Kidney epithelial cell (primary cell): ENCODE measurements at regions not wholly inside any gene's neighbourhood (a gene's known extent, or its start where the extent isn't known, plus 50 kb on each side); places are given as distances from the start of the nearest gene placed in this dataset.

ENCODE experiments used
- DNase-seq: peaks from one replicate; pipeline ENCODE4 v3.0.0-alpha.2; 2010; ENCODE audit warnings: low read depth
- H3K27me3 ChIP-seq: 2 replicates; pipeline ENCODE4 v1.6.0; 2011; ENCODE audit warnings: low read length; ENCODE audit not compliant: control insufficient read depth, insufficient read depth
- H3K36me3 ChIP-seq: 2 replicates; pipeline ENCODE4 v1.5.1; 2011; ENCODE audit warnings: low read length; ENCODE audit not compliant: control insufficient read depth, insufficient read depth
- H3K4me3 ChIP-seq: 2 replicates; pipeline ENCODE4 v1.5.1; 2011; ENCODE audit warnings: low read depth, mild to moderate bottlenecking, control low read depth, low read length
- TF ChIP-seq, protein P1 (sequence below): IDR thresholded peaks from 2 replicates; pipeline ENCODE4 v1.5.1; 2011; ENCODE audit warnings: mild to moderate bottlenecking, moderate library complexity, low read length, control low read depth, inconsistent platforms; ENCODE audit not compliant: insufficient read depth, poor library complexity, severe bottlenecking

DNA sequence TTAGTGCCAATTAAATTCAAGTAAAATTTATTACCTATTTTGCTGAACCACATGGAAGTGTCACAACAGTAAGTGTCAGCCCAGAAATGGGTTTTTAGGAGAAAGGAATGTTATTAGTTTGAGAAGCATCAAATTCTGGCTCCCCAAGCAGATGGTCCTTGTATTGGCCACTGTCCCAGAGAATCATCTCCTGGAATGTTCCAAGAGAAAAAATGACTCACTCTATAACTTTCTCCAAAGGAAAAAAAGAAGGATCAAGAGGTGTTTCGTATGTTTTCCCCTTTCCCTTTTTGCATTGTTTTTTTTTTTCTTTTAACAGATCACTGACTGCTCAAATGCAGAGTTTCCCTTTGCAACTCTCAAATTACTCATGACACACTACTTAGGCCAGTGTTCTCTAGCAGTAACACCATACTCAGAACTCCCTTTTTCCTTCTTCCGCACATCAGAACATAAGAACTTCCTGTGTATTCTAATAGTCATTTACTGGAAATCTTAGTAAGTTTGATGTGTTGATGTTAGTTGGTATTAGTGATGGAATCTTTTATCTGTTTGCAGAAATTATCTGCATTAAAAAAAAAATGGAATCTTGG lies 390.3 kb downstream of the GPD2 start:
- Histone ChIP-seq H3K36me3 (no peaks in the 10 kb centered on the region), H3K27me3 (no peaks in the 10 kb centered on the region), H3K4me3 (no peak overlapping the region)
- TF ChIP-seq, protein P1, sequence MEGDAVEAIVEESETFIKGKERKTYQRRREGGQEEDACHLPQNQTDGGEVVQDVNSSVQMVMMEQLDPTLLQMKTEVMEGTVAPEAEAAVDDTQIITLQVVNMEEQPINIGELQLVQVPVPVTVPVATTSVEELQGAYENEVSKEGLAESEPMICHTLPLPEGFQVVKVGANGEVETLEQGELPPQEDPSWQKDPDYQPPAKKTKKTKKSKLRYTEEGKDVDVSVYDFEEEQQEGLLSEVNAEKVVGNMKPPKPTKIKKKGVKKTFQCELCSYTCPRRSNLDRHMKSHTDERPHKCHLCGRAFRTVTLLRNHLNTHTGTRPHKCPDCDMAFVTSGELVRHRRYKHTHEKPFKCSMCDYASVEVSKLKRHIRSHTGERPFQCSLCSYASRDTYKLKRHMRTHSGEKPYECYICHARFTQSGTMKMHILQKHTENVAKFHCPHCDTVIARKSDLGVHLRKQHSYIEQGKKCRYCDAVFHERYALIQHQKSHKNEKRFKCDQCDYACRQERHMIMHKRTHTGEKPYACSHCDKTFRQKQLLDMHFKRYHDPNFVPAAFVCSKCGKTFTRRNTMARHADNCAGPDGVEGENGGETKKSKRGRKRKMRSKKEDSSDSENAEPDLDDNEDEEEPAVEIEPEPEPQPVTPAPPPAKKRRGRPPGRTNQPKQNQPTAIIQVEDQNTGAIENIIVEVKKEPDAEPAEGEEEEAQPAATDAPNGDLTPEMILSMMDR = no peak
- DNase-seq = peak; percentile 23

GRCh38 chr2:156834431-156834830 lies 398.3 kb downstream of the GPD2 start:
- H3K36me3 ChIP-seq = no peaks in the 10 kb centered on the region
- no peak overlapping the region for H3K4me3 ChIP-seq
- TF ChIP-seq, protein P1 = no peak
- H3K27me3 ChIP-seq = no peaks in the 10 kb centered on the region
- no peak for DNase-seq

DNA sequence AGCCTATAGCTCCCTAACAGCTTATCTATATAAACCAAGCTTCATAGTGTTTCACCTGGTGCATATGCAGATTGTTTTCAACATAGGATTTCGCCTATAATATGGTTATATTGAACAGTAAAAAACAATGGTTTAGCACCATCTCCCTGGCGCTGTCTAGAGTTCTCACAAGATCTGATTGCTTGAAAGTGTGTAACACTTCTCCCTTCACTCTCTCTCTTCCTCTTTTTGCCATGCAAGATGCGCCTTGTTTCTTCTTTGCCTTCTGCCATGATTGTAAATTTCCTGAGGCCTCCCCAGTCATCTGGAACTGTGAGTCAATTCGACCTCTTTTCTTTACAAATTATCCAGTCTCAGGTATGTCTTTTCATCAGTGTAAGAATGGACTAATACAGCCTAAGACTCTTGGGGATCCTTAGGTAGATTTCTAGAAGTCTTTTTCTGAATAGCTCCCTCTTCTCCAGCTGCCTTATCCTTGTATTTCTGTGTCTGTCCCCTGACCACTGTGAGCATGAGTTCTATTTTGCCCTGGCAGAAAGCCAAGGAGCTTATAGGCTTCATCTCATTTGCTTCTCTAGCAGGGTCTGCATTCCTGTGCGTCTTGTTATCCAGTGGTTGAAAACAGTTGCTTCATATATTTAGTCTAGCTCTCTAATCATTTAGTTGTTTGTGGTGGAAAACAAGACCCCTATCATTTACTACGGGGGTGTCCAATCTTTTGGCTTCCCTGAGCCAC lies 401.6 kb downstream of the GPD2 start:
- Histone ChIP-seq H3K27me3 (no peaks in the 10 kb centered on the region), H3K36me3 (no peaks in the 10 kb centered on the region), H3K4me3 (no peak overlapping the region)
- TF ChIP-seq, protein P1 = no peak
- DNase-seq = no peak

DNA sequence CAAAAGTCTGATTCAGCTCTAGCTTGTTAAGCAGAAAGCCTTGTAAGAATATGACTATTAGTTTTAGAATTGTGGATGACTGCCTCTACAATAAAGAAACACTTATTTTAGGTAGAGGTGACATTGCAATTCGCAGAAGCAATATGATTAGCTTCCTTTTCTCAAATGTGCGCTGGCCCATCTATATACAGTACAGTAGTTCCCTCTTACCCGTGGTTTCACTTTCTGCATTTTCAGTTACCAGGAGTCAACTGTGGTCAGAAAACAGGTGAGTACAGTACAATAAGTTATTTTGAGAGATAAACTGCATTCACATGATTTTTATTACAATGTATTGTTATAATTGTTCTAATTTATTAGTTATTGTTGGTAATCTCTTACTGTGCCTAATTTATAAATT lies 405.1 kb downstream of the GPD2 start:
- DNase-seq = no peak
- no peak overlapping the region for H3K4me3 ChIP-seq
- no peaks in the 10 kb centered on the region for H3K27me3 ChIP-seq
- no peaks in the 10 kb centered on the region for H3K36me3 ChIP-seq
- TF ChIP-seq, protein P1 = no peak

GRCh38 chr2:156845806-156846558 lies 409.8 kb downstream of the GPD2 start:
- Histone ChIP-seq H3K27me3 (no peaks in the 10 kb centered on the region), H3K4me3 (no peak overlapping the region), H3K36me3 (no peaks in the 10 kb centered on the region)
- DNase-seq = no peak
- TF ChIP-seq, protein P1 = no peak
